Hepatocyte (in vitro differentiated cells): ENCODE measurements at regions not wholly inside any gene's neighbourhood (a gene's known extent, or its start where the extent isn't known, plus 50 kb on each side); places are given as distances from the start of the nearest gene placed in this dataset.

ENCODE experiments used
- CTCF ChIP-seq: fragments of 200-600 bp; sonication (generic); IDR thresholded peaks from 2 replicates; pipeline ENCODE4 v1.5.1; 2016; ENCODE audit warnings: antibody characterized with exemption, mild to moderate bottlenecking; ENCODE audit not compliant: poor library complexity
- EZH2 ChIP-seq: fragments of 200-600 bp; sonication (generic); IDR thresholded peaks from 2 replicates; pipeline ENCODE4 v1.6.1; 2016; ENCODE audit warnings: antibody characterized with exemption, mild to moderate bottlenecking, borderline replicate concordance

DNA sequence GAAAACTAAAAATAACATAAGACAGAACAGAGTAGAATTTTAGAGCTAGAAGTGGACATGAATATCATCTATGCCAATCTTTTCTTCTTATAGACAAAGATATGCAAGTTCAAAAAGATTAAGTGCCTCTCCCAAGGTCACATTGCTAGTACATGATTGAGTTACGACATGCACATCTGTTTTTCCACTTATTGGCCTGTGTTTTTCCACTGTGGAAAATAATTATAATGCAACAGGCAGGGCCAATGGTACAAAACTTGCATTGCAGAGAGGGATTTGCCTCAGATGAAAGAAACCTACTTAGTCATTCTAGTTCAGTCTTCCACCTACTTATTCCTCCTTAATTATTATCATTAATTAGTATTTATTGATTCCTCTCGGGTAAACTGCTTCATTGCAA, 407.8 kb upstream of the SGCD start:
- no peak for TF ChIP-seq CTCF
- TF ChIP-seq EZH2, result no peak
